SK-N-SH treated with all-trans-retinoic acid at 6 μM for 48 hours (cell line): ENCODE measurements at regions not wholly inside any gene's neighbourhood (a gene's known extent, or its start where the extent isn't known, plus 50 kb on each side); places are given as distances from the start of the nearest gene placed in this dataset.

Experiments
- ESRRG ChIP-seq: fragments of 250-450 bp; sonication (Bioruptor Pico); IDR thresholded peaks from 2 replicates; pipeline ENCODE4 v1.6.1; 2021; ENCODE audit warnings: mild to moderate bottlenecking
- ISL1 ChIP-seq: fragments of 250-450 bp; sonication (Bioruptor Pico); IDR thresholded peaks from 2 replicates; pipeline ENCODE4 v2.1.2; 2022; ENCODE audit warnings: mild to moderate bottlenecking, moderate library complexity
- ZFP3 ChIP-seq: fragments of 250-450 bp; sonication (Bioruptor Pico); IDR thresholded peaks from 2 replicates; pipeline ENCODE4 v1.5.0; 2020; ENCODE audit warnings: mild to moderate bottlenecking, moderate library complexity
- ZFP30 ChIP-seq: fragments of 450-650 bp; formaldehyde crosslinking; IDR thresholded peaks from 2 replicates; pipeline ENCODE4 v1.5.0; 2022; ENCODE audit warnings: mild to moderate bottlenecking, moderate library complexity
- TF ChIP-seq, protein P1 (sequence below): fragments of 250-450 bp; sonication (Bioruptor Pico); IDR thresholded peaks from 2 replicates; pipeline ENCODE4 v1.8.0; 2021; ENCODE audit warnings: low read depth, mild to moderate bottlenecking, moderate library complexity, borderline replicate concordance
- TF ChIP-seq, protein P2 (sequence below): fragments of 250-450 bp; sonication (Bioruptor Pico); IDR thresholded peaks from 2 replicates; pipeline ENCODE4 v1.5.1; 2020; ENCODE audit warnings: low read depth, mild to moderate bottlenecking, moderate library complexity

DNA sequence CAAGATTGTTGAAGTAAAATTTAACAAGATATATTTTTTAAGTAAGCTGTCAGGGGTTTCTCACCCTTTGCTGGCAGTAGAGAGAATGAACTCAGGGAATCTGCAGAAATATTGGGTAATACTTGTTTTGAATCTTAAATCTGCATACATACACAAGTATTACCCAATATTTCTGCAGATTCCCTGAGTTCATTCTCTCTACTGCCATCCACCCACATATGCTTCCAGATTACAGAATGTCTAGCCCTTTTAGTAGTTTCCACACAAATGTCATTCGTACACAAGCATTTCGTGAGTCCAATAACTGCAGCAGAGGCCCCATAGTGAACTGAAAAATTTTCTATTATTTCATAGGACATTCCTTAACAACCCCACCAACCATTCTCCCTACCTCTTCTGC, 69.6 kb upstream of the TNFRSF21 start:
- TF ChIP-seq, protein P1, sequence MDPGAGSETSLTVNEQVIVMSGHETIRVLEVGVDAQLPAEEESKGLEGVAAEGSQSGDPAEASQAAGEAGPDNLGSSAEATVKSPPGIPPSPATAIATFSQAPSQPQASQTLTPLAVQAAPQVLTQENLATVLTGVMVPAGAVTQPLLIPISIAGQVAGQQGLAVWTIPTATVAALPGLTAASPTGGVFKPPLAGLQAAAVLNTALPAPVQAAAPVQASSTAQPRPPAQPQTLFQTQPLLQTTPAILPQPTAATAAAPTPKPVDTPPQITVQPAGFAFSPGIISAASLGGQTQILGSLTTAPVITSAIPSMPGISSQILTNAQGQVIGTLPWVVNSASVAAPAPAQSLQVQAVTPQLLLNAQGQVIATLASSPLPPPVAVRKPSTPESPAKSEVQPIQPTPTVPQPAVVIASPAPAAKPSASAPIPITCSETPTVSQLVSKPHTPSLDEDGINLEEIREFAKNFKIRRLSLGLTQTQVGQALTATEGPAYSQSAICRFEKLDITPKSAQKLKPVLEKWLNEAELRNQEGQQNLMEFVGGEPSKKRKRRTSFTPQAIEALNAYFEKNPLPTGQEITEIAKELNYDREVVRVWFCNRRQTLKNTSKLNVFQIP (CRISPR knock-in tag): no peak
- TF ChIP-seq ESRRG (CRISPR knock-in tag) (no peak), ISL1 (CRISPR knock-in tag) (no peak), ZFP3 (CRISPR knock-in tag) (no peak), ZFP30 (CRISPR knock-in tag) (no peak)
- TF ChIP-seq, protein P2, sequence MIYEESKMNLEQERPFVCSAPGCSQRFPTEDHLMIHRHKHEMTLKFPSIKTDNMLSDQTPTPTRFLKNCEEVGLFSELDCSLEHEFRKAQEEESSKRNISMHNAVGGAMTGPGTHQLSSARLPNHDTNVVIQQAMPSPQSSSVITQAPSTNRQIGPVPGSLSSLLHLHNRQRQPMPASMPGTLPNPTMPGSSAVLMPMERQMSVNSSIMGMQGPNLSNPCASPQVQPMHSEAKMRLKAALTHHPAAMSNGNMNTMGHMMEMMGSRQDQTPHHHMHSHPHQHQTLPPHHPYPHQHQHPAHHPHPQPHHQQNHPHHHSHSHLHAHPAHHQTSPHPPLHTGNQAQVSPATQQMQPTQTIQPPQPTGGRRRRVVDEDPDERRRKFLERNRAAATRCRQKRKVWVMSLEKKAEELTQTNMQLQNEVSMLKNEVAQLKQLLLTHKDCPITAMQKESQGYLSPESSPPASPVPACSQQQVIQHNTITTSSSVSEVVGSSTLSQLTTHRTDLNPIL (CRISPR knock-in tag): no peak
